ENCODE measurements at regions not wholly inside any gene's neighbourhood (a gene's known extent, or its start where the extent isn't known, plus 50 kb on each side); places are given as distances from the start of the nearest gene placed in this dataset.

DNA sequence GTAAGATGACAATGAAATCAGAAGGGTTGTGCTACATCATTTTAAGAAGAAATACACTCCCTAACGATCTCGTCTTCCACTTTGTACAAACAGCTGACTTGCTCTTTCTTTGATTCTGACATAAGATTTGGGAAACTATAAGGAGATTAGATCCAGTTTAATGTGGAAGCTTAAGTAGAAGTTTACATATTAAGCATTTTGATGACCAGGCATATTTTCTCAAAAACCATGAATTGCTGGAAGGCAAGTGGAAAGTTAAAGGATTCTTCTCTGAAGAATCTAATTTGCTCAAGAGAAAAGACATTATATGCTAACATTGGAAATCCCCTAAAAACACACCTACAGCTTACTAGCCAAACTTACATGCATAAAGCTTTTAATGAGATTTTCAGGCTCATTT, 531.9 kb upstream of the PTPRD start:
- no peak overlapping the region for H3K27ac ChIP-seq
- no peak for DNase-seq
- no peak for TF ChIP-seq POLR2A (IDR thresholded peaks at IDR 0.05)
- TF ChIP-seq, protein P1, sequence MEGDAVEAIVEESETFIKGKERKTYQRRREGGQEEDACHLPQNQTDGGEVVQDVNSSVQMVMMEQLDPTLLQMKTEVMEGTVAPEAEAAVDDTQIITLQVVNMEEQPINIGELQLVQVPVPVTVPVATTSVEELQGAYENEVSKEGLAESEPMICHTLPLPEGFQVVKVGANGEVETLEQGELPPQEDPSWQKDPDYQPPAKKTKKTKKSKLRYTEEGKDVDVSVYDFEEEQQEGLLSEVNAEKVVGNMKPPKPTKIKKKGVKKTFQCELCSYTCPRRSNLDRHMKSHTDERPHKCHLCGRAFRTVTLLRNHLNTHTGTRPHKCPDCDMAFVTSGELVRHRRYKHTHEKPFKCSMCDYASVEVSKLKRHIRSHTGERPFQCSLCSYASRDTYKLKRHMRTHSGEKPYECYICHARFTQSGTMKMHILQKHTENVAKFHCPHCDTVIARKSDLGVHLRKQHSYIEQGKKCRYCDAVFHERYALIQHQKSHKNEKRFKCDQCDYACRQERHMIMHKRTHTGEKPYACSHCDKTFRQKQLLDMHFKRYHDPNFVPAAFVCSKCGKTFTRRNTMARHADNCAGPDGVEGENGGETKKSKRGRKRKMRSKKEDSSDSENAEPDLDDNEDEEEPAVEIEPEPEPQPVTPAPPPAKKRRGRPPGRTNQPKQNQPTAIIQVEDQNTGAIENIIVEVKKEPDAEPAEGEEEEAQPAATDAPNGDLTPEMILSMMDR (IDR thresholded peaks at IDR 0.05) = no peak
- H3K4me3 ChIP-seq = no peak overlapping the region
- H3K36me3 ChIP-seq (replicated peaks in 1 of 2) = no peaks in the 10 kb centered on the region
- 67 to 90% (median 78%) methylated on average over 2 of the region's 2 CpGs for WGBS, 4 donors
- H3K4me1 ChIP-seq (replicated peaks in 1 of 2) = no peaks in the 10 kb centered on the region
- intact Hi-C loops (cut with DNase I) = no loop called here
- no peaks in the 10 kb centered on the region for H3K9me3 ChIP-seq (replicated peaks in 1 of 3)
- H3K27me3 ChIP-seq = no peaks in the 10 kb centered on the region

DNA sequence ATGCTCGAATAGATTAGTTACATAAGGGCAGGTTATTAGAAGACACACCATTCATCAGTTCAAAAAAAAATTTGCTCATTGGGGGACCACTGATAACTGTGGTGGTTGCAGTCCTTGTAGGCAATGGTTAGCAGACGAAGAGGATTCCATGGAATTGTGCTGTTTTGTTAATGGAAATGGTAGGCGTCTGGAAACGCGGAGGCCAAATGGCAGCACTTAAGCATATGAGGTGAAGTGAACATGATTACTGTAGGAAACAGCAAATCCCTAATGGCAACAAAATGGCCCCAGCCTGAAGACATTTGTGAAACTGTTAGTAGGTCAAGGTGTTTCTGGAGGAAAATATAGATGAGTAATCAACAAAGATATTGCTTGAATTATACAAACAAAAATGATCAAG, 535.4 kb upstream of the PTPRD start:
- Histone ChIP-seq H3K4me1 (replicated peaks in 1 of 2) (no peaks in the 10 kb centered on the region), H3K27ac (no peak overlapping the region), H3K4me3 (no peak overlapping the region), H3K36me3 (replicated peaks in 1 of 2) (no peaks in the 10 kb centered on the region), H3K27me3 (no peaks in the 10 kb centered on the region), H3K9me3 (replicated peaks in 1 of 3) (no peaks in the 10 kb centered on the region)
- intact Hi-C loops (cut with DNase I) = no loop called here
- TF ChIP-seq, protein P1 (IDR thresholded peaks at IDR 0.05) = no peak
- no peak for TF ChIP-seq POLR2A (IDR thresholded peaks at IDR 0.05)
- 78 to 91% (median 84%) methylated on average over 5 of the region's 5 CpGs for WGBS, 4 donors
- no peak for DNase-seq

DNA sequence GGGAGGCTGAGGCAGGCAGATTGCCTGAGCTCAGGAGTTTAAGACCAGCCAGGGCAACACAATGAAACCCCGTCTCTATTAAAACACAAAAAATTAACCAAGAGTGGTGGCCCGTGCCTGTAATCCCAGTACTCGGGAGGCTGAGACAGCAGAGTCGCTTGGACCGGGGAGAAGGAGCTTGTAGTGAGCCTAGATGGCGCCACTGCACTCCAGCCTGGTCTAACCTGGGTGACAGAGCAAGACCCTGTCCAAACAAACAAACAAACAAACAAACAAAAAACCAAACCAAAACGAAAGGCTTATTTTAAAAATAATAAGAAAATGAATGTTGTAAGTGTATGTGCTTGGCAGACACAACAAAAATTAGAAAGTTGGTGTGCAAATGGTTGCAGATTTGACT, 536.3 kb upstream of the PTPRD start:
- H3K27ac ChIP-seq = no peak overlapping the region
- intact Hi-C loops (cut with DNase I) = no loop called here
- 61 to 67% (median 65%) methylated on average over 7 of the region's 7 CpGs for WGBS, 4 donors
- no peaks in the 10 kb centered on the region for H3K4me1 ChIP-seq (replicated peaks in 1 of 2)
- H3K27me3 ChIP-seq = no peaks in the 10 kb centered on the region
- no peaks in the 10 kb centered on the region for H3K9me3 ChIP-seq (replicated peaks in 1 of 3)
- no peaks in the 10 kb centered on the region for H3K36me3 ChIP-seq (replicated peaks in 1 of 2)
- DNase-seq = no peak
- TF ChIP-seq, protein P1 (IDR thresholded peaks at IDR 0.05) = no peak
- TF ChIP-seq POLR2A (IDR thresholded peaks at IDR 0.05) = no peak
- H3K4me3 ChIP-seq = no peak overlapping the region

DNA sequence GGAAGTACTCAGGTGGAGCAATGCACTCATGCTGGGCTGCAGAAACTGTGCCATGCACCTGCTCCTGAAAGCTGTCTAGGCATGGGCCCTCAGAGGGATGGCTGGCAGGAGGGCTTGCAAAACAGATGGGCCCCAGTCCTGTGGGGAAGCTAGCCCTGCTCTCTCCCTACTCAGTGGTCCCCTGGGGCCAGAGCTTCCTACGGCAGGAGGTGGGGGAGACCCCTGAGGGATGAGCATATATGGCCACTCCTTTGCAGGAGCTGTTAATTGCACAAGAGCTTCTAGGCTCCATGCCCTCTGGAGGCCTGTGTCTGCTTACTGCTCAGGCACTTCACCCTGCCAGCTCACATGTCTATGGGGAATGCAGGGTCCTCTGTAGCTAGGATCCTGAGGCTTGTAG, 545.3 kb upstream of the PTPRD start:
- intact Hi-C loops (cut with DNase I) = no loop called here
- no peak for DNase-seq
- H3K27ac ChIP-seq = no peak overlapping the region
- no peaks in the 10 kb centered on the region for H3K4me1 ChIP-seq (replicated peaks in 1 of 2)
- TF ChIP-seq, protein P1 (IDR thresholded peaks at IDR 0.05) = no peak
- no peak for TF ChIP-seq POLR2A (IDR thresholded peaks at IDR 0.05)
- no peaks in the 10 kb centered on the region for H3K9me3 ChIP-seq (replicated peaks in 1 of 3)
- H3K27me3 ChIP-seq = no peaks in the 10 kb centered on the region
- no peak overlapping the region for H3K4me3 ChIP-seq
- 57 to 80% (median 73%) methylated on average over 1 of the region's 1 CpG for WGBS, 4 donors
- no peaks in the 10 kb centered on the region for H3K36me3 ChIP-seq (replicated peaks in 1 of 2)
